HEK293 (cell line): ENCODE measurements at regions not wholly inside any gene's neighbourhood (a gene's known extent, or its start where the extent isn't known, plus 50 kb on each side); places are given as distances from the start of the nearest gene placed in this dataset.
A peak's percentile ranks its signal among the peaks of the same experiment; 100 is the strongest.

Source experiments
- CTCF ChIA-PET: fragments of 350-600 bp; formaldehyde crosslinking; extraction: SDS; loops from one replicate; lab custom pipeline; 2021; ENCODE audit warnings: antibody characterized with exemption; lab: Yijun Ruan, JAX
- POLR2A ChIA-PET: fragments of 300-600 bp; formaldehyde crosslinking; extraction: SDS; loops from one replicate; lab custom pipeline; 2020; ENCODE audit warnings: antibody characterized with exemption, inconsistent platforms; lab: Yijun Ruan, JAX
- H3K27ac ChIP-seq: fragments of 200-500 bp; sonication (Bioruptor generic); 2 replicates; pipeline ENCODE4 v1.5.1; 2014; ENCODE audit warnings: low read depth, low read length, control low read depth, inconsistent platforms; ENCODE audit errors: extremely low read depth
- H3K36me3 ChIP-seq, 2 experiments: fragments of 200-500 bp in 1 of 2; sonication (Bioruptor generic) in 1 of 2; 1 replicate in 1 of 2; 2 replicates in 1 of 2; pipeline ENCODE4 v1.5.1; 2014 to 2017; ENCODE audit warnings: inconsistent platforms in 2 of 2, low read length in 2 of 2; ENCODE audit not compliant: control insufficient read depth in 2 of 2, insufficient read depth in 1 of 2
- H3K4me1 ChIP-seq: fragments of 200-500 bp; sonication (Bioruptor generic); 2 replicates; pipeline ENCODE4 v1.5.1; 2014; ENCODE audit warnings: mild to moderate bottlenecking, low read length, inconsistent platforms; ENCODE audit not compliant: control insufficient read depth, insufficient read depth
- H3K4me3 ChIP-seq: 2 replicates; pipeline ENCODE4 v1.5.1; 2011; ENCODE audit warnings: low read depth, mild to moderate bottlenecking, control low read depth, low read length, moderate library complexity
- H3K9me3 ChIP-seq: fragments of 200-500 bp; sonication (Bioruptor generic); 2 replicates; pipeline ENCODE4 v1.5.1; 2014; ENCODE audit warnings: low read depth, low read length, inconsistent platforms; ENCODE audit not compliant: control insufficient read depth, insufficient read depth
- GFI1B ChIP-seq: fragments of 450-650 bp; formaldehyde crosslinking; IDR thresholded peaks from 2 replicates; pipeline ENCODE4 v1.5.1; 2016; ENCODE audit warnings: missing biosample characterization, missing genetic modification characterization
- GLIS1 ChIP-seq: fragments of 450-650 bp; formaldehyde crosslinking; IDR thresholded peaks from 2 replicates; pipeline ENCODE4 v1.5.1; 2016; ENCODE audit warnings: missing biosample characterization, missing genetic modification characterization
- GLIS2 ChIP-seq: fragments of 450-650 bp; formaldehyde crosslinking; IDR thresholded peaks from 2 replicates; pipeline ENCODE4 v1.5.1; 2016; ENCODE audit warnings: missing biosample characterization, missing genetic modification characterization
- KLF10 ChIP-seq: fragments of 450-650 bp; IDR thresholded peaks from 2 replicates; pipeline ENCODE4 v1.5.1; 2018; ENCODE audit warnings: missing biosample characterization, mild to moderate bottlenecking, missing genetic modification characterization
- OVOL3 ChIP-seq: fragments of 450-650 bp; formaldehyde crosslinking; IDR thresholded peaks from 2 replicates; pipeline ENCODE4 v1.5.1; 2016; ENCODE audit warnings: missing biosample characterization, missing genetic modification characterization
- SP7 ChIP-seq: fragments of 450-650 bp; formaldehyde crosslinking; IDR thresholded peaks from 2 replicates; pipeline ENCODE4 v1.5.1; 2016; ENCODE audit warnings: missing biosample characterization, missing genetic modification characterization
- YY1 ChIP-seq: fragments of 450-650 bp; formaldehyde crosslinking; IDR thresholded peaks from 2 replicates; pipeline ENCODE4 v1.5.1; 2018; ENCODE audit warnings: missing biosample characterization, missing genetic modification characterization
- ZBTB20 ChIP-seq: fragments of 450-650 bp; formaldehyde crosslinking; IDR thresholded peaks from 2 replicates; pipeline ENCODE4 v1.5.1; 2016; ENCODE audit warnings: missing biosample characterization, missing genetic modification characterization
- ZNF114 ChIP-seq: fragments of 450-650 bp; formaldehyde crosslinking; IDR thresholded peaks from 2 replicates; pipeline ENCODE4 v1.5.0; 2017; ENCODE audit warnings: missing biosample characterization, missing genetic modification characterization
- ZNF146 ChIP-seq: fragments of 450-650 bp; formaldehyde crosslinking; IDR thresholded peaks from 2 replicates; pipeline ENCODE4 v1.5.1; 2016; ENCODE audit warnings: missing biosample characterization, missing genetic modification characterization
- ZNF335 ChIP-seq: fragments of 450-650 bp; formaldehyde crosslinking; conservative IDR thresholded peaks from 2 replicates; pipeline ENCODE4 v1.5.1; 2016; ENCODE audit warnings: missing biosample characterization, missing genetic modification characterization
- ZNF600 ChIP-seq: fragments of 450-650 bp; formaldehyde crosslinking; IDR thresholded peaks from 2 replicates; pipeline ENCODE4 v1.5.1; 2016; ENCODE audit warnings: missing biosample characterization, missing genetic modification characterization
- ZNF660 ChIP-seq: fragments of 450-650 bp; IDR thresholded peaks from 2 replicates; pipeline ENCODE4 v1.5.1; 2018; ENCODE audit warnings: missing biosample characterization, mild to moderate bottlenecking, missing genetic modification characterization
- ZNF664 ChIP-seq: fragments of 450-650 bp; formaldehyde crosslinking; IDR thresholded peaks from 2 replicates; pipeline ENCODE4 v1.5.1; 2016; ENCODE audit warnings: missing biosample characterization, missing genetic modification characterization
- ZNF768 ChIP-seq: fragments of 450-650 bp; formaldehyde crosslinking; IDR thresholded peaks from 2 replicates; pipeline ENCODE4 v1.5.1; 2018; ENCODE audit warnings: missing biosample characterization, mild to moderate bottlenecking, missing genetic modification characterization
- ZNF843 ChIP-seq: fragments of 450-650 bp; formaldehyde crosslinking; IDR thresholded peaks from 2 replicates; pipeline ENCODE4 v1.5.1; 2016; ENCODE audit warnings: missing biosample characterization, missing genetic modification characterization
- TF ChIP-seq, protein P1 (sequence below): fragments of 450-650 bp; formaldehyde crosslinking; IDR thresholded peaks from 2 replicates; pipeline ENCODE4 v1.5.1; 2016; ENCODE audit warnings: missing biosample characterization, missing genetic modification characterization
- TF ChIP-seq, protein P2 (sequence below): fragments of 450-650 bp; formaldehyde crosslinking; IDR thresholded peaks from 2 replicates; pipeline ENCODE4 v1.5.1; 2016; ENCODE audit warnings: missing biosample characterization, missing genetic modification characterization, borderline replicate concordance
- TF ChIP-seq, protein P3 (sequence below): fragments of 450-650 bp; formaldehyde crosslinking; IDR thresholded peaks from 2 replicates; pipeline ENCODE4 v1.5.1; 2016; ENCODE audit warnings: missing biosample characterization, missing genetic modification characterization
- TF ChIP-seq, protein P4 (sequence below): fragments of 450-650 bp; formaldehyde crosslinking; IDR thresholded peaks from 2 replicates; pipeline ENCODE4 v1.5.1; 2017; ENCODE audit warnings: missing biosample characterization, missing genetic modification characterization
- TF ChIP-seq, protein P5 (sequence below): sonication (generic); formaldehyde crosslinking; IDR thresholded peaks from 2 replicates; pipeline ENCODE4 v1.8.1; 2022; ENCODE audit warnings: mild to moderate bottlenecking, moderate library complexity, missing genetic modification reagents
- TF ChIP-seq, protein P6 (sequence below): fragments of 450-650 bp; formaldehyde crosslinking; IDR thresholded peaks from 2 replicates; pipeline ENCODE4 v1.5.1; 2016; ENCODE audit warnings: missing biosample characterization, missing genetic modification characterization
- TF ChIP-seq, protein P7 (sequence below): fragments of 450-650 bp; formaldehyde crosslinking; IDR thresholded peaks from 2 replicates; pipeline ENCODE4 v1.5.1; 2016; ENCODE audit warnings: missing biosample characterization, missing genetic modification characterization

DNA sequence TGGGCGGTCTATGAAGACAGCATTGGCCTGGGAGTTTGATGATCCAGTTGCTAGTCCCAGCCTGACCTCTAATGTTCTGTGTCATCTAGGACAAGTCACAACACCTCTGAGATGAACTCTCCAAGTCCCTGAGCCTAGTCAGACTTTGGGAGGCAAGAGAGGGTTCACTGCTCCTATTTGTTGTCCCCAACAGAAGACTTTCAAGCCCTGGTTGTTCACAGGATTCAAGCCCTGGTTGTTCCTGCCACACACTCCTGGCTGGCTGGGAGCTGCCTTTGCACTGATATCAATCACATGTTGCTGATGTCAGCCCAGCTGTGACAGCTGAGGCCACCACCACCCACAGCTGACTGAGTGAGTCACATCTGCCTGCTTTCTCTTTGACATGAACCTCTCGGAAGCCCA is 253.2 kb upstream of the RASGEF1B start (continued):
- TF ChIP-seq, protein P1, sequence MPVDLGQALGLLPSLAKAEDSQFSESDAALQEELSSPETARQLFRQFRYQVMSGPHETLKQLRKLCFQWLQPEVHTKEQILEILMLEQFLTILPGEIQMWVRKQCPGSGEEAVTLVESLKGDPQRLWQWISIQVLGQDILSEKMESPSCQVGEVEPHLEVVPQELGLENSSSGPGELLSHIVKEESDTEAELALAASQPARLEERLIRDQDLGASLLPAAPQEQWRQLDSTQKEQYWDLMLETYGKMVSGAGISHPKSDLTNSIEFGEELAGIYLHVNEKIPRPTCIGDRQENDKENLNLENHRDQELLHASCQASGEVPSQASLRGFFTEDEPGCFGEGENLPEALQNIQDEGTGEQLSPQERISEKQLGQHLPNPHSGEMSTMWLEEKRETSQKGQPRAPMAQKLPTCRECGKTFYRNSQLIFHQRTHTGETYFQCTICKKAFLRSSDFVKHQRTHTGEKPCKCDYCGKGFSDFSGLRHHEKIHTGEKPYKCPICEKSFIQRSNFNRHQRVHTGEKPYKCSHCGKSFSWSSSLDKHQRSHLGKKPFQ = no peak
- TF ChIP-seq ZNF600 (tag by site-specific recombination) (peak; percentile 44; the same call in 1 of the 2 replicates), ZNF843 (tag by site-specific recombination) (no peak), OVOL3 (tag by site-specific recombination) (no peak), GFI1B (0 out of 2 replicates have a peak, but pooled peaks have one; percentile 9), GLIS1 (tag by site-specific recombination) (peak; percentile 72), KLF10 (tag by site-specific recombination) (peak; percentile 66; the same call in 1 of the 2 replicates), ZNF335 (peak; percentile 15; the same call in 1 of the 2 replicates), YY1 (no peak), GLIS2 (tag by site-specific recombination) (no peak), SP7 (tag by site-specific recombination) (peak; percentile 58), ZNF114 (tag by site-specific recombination) (no peak), ZNF768 (no peak)
- TF ChIP-seq, protein P2, sequence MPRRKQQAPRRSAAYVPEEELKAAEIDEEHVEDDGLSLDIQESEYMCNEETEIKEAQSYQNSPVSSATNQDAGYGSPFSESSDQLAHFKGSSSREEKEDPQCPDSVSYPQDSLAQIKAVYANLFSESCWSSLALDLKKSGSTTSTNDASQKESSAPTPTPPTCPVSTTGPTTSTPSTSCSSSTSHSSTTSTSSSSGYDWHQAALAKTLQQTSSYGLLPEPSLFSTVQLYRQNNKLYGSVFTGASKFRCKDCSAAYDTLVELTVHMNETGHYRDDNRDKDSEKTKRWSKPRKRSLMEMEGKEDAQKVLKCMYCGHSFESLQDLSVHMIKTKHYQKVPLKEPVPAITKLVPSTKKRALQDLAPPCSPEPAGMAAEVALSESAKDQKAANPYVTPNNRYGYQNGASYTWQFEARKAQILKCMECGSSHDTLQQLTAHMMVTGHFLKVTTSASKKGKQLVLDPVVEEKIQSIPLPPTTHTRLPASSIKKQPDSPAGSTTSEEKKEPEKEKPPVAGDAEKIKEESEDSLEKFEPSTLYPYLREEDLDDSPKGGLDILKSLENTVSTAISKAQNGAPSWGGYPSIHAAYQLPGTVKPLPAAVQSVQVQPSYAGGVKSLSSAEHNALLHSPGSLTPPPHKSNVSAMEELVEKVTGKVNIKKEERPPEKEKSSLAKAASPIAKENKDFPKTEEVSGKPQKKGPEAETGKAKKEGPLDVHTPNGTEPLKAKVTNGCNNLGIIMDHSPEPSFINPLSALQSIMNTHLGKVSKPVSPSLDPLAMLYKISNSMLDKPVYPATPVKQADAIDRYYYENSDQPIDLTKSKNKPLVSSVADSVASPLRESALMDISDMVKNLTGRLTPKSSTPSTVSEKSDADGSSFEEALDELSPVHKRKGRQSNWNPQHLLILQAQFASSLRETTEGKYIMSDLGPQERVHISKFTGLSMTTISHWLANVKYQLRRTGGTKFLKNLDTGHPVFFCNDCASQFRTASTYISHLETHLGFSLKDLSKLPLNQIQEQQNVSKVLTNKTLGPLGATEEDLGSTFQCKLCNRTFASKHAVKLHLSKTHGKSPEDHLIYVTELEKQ (tag by site-specific recombination) = peak; percentile 28; the same call in 1 of the 2 replicates
- TF ChIP-seq, protein P3, sequence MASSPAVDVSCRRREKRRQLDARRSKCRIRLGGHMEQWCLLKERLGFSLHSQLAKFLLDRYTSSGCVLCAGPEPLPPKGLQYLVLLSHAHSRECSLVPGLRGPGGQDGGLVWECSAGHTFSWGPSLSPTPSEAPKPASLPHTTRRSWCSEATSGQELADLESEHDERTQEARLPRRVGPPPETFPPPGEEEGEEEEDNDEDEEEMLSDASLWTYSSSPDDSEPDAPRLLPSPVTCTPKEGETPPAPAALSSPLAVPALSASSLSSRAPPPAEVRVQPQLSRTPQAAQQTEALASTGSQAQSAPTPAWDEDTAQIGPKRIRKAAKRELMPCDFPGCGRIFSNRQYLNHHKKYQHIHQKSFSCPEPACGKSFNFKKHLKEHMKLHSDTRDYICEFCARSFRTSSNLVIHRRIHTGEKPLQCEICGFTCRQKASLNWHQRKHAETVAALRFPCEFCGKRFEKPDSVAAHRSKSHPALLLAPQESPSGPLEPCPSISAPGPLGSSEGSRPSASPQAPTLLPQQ = 0 out of 2 replicates have a peak, but pooled peaks have one; percentile 16

DNA sequence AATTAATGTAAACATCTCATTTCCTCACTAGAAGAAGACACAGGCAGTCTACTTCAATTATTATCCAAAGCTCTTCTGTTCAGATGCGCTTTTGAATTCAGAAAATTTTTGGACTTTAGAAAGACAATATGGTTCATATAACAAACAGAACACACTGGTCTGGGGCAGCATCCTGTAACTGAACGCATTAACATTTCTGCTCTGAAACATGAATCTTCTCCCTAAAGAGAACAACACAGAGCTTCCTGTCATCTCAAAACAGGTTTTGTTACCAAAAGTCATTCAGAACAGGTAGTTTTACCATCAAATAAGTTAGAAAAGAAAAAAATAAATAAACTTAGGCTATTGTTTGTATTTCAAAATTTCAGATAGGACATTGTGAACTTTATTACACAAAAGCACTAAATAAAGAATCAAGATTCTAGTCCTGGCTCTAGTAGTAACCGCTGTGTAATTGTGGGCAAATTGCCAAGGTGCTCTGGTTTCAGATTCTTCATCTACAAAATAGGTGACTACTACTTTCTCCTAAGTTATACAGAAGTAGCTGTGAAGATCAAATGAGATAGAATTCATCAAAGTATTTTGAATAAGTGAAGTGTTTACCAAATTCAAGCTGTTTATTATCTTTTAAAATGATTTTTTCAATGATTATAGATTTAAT is 252.3 kb upstream of the RASGEF1B start:
- POLR2A ChIA-PET = no interaction called here
- CTCF ChIA-PET = no interaction called here
- Histone ChIP-seq H3K4me1 (peaks cover 7% of the 10 kb centered on the region; the same call in 1 of the 2 replicates), H3K27ac (no peak overlapping the region), H3K9me3 (no peaks in the 10 kb centered on the region), H3K4me3 (no peak overlapping the region), H3K36me3 (no peaks in the 10 kb centered on the region)
- TF ChIP-seq, protein P4, sequence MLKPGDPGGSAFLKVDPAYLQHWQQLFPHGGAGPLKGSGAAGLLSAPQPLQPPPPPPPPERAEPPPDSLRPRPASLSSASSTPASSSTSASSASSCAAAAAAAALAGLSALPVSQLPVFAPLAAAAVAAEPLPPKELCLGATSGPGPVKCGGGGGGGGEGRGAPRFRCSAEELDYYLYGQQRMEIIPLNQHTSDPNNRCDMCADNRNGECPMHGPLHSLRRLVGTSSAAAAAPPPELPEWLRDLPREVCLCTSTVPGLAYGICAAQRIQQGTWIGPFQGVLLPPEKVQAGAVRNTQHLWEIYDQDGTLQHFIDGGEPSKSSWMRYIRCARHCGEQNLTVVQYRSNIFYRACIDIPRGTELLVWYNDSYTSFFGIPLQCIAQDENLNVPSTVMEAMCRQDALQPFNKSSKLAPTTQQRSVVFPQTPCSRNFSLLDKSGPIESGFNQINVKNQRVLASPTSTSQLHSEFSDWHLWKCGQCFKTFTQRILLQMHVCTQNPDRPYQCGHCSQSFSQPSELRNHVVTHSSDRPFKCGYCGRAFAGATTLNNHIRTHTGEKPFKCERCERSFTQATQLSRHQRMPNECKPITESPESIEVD (tag by site-specific recombination) = 0 out of 2 replicates have a peak, but pooled peaks have one; percentile 14
- TF ChIP-seq, protein P5, sequence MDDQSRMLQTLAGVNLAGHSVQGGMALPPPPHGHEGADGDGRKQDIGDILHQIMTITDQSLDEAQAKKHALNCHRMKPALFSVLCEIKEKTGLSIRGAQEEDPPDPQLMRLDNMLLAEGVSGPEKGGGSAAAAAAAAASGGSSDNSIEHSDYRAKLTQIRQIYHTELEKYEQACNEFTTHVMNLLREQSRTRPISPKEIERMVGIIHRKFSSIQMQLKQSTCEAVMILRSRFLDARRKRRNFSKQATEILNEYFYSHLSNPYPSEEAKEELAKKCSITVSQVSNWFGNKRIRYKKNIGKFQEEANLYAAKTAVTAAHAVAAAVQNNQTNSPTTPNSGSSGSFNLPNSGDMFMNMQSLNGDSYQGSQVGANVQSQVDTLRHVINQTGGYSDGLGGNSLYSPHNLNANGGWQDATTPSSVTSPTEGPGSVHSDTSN (CRISPR knock-in tag) = no peak
- TF ChIP-seq ZNF146 (tag by site-specific recombination) (no peak), ZNF664 (tag by site-specific recombination) (0 out of 2 replicates have a peak, but pooled peaks have one; percentile 24), ZBTB20 (no peak), ZNF660 (tag by site-specific recombination) (no peak), GLIS2 (tag by site-specific recombination) (no peak)
- TF ChIP-seq, protein P6, sequence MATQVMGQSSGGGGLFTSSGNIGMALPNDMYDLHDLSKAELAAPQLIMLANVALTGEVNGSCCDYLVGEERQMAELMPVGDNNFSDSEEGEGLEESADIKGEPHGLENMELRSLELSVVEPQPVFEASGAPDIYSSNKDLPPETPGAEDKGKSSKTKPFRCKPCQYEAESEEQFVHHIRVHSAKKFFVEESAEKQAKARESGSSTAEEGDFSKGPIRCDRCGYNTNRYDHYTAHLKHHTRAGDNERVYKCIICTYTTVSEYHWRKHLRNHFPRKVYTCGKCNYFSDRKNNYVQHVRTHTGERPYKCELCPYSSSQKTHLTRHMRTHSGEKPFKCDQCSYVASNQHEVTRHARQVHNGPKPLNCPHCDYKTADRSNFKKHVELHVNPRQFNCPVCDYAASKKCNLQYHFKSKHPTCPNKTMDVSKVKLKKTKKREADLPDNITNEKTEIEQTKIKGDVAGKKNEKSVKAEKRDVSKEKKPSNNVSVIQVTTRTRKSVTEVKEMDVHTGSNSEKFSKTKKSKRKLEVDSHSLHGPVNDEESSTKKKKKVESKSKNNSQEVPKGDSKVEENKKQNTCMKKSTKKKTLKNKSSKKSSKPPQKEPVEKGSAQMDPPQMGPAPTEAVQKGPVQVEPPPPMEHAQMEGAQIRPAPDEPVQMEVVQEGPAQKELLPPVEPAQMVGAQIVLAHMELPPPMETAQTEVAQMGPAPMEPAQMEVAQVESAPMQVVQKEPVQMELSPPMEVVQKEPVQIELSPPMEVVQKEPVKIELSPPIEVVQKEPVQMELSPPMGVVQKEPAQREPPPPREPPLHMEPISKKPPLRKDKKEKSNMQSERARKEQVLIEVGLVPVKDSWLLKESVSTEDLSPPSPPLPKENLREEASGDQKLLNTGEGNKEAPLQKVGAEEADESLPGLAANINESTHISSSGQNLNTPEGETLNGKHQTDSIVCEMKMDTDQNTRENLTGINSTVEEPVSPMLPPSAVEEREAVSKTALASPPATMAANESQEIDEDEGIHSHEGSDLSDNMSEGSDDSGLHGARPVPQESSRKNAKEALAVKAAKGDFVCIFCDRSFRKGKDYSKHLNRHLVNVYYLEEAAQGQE (tag by site-specific recombination) = no peak
- TF ChIP-seq, protein P7, sequence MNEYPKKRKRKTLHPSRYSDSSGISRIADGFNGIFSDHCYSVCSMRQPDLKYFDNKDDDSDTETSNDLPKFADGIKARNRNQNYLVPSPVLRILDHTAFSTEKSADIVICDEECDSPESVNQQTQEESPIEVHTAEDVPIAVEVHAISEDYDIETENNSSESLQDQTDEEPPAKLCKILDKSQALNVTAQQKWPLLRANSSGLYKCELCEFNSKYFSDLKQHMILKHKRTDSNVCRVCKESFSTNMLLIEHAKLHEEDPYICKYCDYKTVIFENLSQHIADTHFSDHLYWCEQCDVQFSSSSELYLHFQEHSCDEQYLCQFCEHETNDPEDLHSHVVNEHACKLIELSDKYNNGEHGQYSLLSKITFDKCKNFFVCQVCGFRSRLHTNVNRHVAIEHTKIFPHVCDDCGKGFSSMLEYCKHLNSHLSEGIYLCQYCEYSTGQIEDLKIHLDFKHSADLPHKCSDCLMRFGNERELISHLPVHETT (tag by site-specific recombination) = no peak
